NCI-H510A (cell line): ENCODE measurements at regions not wholly inside any gene's neighbourhood (a gene's known extent, or its start where the extent isn't known, plus 50 kb on each side); places are given as distances from the start of the nearest gene placed in this dataset.
"Not testable (repeated sequence)": the region's sequence is repeated elsewhere in the genome, so short reads cannot be mapped to it uniquely, and the experiment has no call there.

Source experiments
- DNase-seq: peaks from one replicate; lab custom pipeline; 2025; lab: John Stamatoyannopoulos, UW

DNA sequence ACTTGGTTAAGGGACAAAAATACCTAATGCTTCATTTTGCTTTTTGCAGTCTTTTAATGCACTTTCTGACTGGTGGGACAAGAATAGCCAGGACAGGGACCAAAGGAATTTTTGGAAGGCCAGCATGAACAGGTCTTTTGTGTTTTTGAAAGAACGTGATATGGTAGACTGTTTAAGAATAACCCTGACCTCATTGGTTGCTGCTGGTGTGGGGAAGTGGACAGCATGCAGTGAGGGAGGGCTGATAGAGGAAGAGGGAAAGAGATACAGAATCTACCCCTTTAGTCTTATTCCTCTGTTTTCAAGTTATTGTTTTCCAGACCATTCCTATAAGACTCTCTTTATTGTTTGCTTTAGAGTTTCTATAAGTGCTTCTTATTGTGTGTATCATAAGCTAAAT is 816.2 kb downstream of the CDH11 start:
- DNase-seq = no peak

DNA sequence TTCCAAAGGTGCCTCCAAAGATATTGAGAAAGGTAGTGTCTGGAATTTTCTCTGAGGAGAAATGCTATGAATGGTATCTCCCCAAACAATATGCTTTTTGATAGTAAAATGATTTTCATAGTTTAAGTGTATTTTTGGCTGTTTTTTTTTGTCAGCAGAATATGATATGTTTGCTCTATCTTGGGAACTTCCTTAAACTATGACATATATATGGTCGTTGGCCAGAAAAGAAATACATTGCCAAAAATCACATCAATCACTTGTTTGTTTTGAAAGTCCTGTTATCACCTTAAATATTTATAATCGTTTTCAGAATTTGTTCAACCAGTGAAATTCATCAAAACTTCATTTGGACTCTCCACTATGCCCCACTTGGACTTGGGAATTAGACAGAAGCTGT is 816.9 kb downstream of the CDH11 start:
- DNase-seq = no peak

DNA sequence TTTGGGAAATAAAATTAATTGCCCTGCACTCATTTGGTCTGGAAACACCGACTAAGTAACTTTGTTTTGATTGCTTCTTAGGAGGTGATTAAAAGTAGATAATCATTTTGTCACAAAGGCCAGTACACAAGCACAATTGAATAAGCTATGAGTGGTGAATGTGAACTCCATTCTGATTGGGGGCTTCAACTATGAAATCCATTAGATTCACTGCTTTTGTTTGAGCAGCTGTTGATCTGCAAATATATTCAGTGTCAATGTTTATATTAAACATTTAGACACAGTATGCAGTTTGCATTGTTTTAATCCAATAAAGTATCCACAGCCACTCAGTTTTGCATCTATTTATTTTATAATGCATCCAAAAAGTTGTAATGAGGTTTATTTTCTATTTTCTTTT is 817.5 kb downstream of the CDH11 start:
- no peak for DNase-seq

DNA sequence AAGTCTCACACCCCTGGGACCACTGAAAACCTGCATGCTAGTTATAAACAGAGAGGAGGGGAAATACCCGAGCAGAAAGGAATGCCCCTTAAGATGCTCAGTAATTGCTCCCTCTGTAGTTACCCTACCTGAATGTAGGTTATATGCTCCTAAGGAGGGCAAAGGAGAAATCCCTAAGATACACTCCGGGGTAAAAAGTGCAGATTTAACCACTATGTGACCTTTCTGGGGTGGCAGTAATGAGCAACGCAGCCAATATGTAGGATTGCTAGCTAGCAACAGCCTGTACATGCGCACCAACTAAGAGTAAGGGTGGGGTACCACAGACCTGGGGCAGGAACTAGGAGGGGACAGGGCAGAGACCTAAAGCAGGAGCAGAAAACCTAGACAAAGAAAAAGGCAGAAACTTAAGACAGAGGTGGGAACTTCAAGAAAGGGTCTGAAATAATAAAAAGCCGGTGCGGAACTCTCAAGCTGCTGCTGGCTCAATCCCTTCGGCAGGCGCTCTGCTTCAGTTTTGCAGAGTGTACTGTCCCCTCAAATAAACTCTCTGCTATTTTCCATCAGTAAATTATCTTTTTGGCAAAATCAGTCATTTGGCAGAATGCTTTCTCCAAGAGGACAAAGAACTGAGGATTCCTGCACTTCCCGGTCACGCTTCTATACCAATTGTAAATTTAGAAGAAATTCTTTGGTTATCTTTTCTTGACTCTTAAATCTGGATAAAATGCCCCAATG is 823.8 kb downstream of the CDH11 start:
- DNase-seq = no peak

DNA sequence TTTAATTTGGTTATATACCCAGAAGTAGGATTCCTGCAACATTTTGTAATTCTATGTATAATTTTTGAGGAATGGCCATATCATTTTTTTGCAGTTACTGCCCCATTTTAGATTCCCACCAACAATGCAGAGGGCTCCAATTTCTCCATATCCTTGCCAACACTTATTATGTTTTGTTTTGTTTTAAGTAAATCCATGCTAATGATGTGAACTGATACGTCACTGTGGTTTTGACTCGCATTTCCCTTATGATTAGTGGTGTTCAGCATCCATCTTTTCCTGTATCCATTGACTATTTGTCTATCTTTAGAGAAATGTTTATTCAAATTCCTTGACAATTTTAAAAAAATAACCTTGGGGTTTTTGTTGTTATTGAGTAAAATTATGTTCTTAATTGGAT is 826.4 kb downstream of the CDH11 start:
- DNase-seq = no peak

DNA sequence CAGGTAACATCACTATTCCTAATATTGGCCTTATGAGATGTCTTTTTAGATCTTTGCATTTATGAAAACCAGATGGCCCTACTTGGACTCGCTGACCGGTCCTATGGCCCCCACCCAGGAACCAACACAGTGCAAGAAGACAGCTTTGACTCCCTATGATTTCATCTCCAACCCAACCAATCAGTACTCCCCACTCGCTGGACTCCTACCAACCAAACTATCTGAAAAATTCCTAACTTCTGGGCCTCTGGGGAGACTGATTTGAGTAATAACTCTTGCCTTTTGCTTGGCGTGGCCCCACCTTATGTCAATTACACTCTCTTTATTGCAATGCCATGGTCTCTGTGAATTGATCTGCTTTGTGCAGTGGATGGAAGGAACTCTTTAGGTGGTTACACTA is 828.9 kb downstream of the CDH11 start:
- DNase-seq = no peak

DNA sequence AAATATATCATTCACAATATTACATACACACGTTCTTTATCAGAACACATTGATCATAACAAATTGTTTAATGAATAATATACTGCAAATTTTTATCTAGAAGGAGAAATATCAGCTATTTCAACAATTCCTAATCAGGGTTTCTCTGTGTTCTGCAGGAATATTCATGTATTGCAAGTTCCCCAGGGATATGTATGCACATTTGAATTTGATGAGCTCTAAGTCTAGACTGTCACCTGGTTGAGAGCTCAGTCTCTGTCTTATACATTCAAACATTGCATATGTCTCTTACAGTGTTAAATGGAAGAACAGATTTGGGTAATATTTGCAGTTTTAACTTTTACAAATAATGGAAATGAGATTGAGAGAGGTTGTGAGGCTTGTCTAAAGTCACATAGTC is 829.7 kb downstream of the CDH11 start:
- DNase-seq = no peak

DNA sequence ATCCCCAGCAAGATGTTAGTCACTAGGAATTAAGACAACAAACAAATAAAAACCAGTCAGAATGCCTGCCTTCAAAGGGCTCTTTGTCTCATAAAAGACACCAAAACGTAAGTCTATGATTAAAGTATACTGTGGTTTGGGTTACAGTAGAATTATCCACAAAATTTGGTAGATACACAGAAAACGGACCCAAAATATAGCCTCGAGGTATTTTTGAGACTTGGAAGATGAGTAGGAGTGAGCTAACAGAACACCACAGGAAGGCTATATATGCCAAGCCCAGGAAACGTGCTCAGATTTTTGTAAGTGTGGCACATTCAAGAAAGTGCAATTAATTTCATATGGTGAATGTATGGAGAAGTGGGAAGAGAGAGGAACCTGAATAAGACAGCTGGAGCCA is 831.4 kb downstream of the CDH11 start:
- DNase-seq = no peak

DNA sequence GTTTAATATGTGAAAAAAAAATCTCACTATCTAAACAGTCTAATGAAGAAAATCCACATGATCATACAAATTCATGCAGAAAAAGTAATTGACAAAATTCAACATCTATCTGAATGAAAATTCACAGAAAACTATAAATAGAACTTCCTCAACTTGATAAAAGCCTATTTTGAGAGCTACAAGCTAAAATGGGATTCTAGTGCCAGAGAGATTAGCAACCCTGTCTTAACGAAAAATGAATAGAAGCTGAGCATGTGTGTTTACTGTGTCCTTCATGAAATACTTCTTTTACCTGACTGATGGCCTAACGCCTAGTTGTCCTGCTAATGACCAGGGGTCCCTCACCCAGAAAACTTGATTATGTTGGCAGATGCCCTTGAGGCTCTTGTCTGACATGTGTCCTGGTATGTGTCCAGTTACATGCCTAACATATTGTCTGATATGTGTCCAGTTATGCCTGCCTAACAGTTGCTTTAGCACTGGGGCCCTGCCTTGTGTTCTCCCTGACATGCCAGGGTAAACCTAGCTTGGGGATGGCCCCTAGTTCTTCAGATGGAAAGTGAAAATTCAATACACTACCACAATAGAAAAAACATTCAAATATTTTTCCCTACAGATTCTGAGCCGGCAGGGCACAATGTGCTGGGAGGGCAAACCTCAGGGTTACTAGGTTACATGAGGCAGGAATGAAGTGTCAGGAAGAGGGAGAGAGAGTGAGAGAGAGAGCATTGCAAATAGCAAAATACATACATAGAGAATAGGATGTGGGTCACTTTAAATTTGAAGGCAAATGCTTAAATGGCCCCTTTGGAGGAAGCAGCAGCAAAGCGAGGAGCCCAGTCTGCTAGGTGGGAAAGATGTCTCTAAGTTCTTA is 834.0 kb downstream of the CDH11 start:
- DNase-seq = no peak

DNA sequence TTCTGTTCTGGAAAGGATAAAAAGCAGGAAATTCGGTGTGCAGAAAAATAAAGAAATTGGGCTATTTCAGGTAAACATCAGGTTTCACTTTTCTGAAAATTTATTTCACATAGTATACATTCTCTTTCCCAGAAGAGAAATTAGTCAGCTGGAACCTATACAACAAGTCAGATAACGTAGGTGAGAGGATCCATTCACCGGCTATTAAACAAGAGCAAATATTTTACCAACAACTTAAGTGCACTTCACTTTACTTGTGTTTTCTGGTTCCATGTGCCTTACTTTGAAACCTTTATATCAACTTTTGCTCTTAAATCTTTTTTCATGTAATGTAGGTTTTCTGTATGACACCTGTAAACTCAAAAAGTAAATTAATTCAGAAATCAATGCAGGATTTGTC is 839.7 kb downstream of the CDH11 start:
- DNase-seq = peak; percentile 25

DNA sequence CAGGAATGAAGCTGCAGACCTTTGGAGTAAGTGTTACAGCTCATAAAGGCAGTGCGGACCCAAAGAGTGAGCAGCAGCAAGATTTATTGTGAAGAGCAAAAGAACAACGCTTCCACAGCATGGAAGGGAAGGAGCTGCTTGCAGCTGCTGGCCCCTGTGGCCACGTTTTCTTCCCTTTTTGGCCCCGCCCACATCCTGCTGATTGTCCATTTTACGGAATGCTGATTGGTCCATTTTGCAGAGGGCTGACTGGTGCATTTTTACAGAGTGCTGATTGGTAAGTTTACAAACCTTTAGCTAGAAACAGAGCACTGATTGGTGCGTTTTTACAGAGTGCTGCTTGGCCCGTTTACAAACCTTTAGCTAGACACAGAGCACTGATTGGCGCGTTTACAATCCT is 841.5 kb downstream of the CDH11 start:
- no peak for DNase-seq

DNA sequence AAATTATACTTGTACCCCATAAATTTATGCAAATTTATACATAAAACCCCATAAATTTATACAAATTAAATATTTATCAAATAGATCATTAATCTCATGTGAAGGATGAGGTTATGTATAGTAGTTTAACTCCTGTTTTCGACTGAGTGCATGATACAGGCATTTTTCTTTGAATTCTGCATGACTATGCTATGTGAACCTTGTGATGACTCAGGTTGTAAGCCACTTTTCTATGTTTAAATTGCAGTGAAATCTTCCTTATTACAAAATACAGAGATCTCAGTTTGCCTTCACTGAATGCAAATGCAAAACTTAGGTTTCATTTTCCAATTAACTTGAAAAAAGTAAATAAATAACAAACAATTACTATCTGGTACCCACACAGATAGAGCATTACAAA is 843.7 kb downstream of the CDH11 start:
- no peak for DNase-seq

DNA sequence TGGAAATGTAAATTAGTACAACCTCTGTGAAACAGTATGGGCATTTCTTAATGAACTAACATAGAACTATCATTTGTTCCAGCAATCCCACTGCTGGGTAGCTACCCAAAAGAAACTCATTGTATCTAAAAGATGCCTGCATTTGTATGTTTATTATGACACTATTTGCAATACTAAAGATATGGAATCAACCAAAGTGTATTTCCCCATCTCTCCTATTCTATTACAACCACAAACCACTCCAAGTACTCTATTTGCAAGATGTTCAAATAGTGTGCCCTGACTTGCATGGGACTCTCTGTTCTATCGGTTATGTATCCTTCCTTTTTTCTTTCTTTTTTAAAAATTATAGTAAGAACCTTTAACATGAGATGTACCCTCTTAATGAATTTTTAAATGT is 845.2 kb downstream of the CDH11 start:
- no peak for DNase-seq

DNA sequence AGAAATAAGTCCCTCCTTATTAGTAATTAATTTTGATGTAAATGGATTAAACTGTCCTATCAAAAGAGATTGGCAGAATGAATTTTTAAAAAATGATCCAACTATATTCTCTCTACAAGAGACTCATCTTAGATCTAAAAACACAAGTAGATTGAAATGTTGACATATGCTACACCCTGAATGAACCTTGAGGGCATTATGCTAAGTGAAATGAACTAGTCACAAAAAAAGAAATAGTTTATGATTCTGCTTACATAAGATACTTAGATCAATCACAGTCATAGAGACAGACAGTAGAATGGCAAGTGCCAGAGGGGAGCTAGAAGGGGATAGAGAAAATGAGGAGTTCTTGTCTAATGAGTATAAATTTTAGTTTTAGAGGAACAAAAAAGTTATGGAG is 849.8 kb downstream of the CDH11 start:
- DNase-seq = no peak

DNA sequence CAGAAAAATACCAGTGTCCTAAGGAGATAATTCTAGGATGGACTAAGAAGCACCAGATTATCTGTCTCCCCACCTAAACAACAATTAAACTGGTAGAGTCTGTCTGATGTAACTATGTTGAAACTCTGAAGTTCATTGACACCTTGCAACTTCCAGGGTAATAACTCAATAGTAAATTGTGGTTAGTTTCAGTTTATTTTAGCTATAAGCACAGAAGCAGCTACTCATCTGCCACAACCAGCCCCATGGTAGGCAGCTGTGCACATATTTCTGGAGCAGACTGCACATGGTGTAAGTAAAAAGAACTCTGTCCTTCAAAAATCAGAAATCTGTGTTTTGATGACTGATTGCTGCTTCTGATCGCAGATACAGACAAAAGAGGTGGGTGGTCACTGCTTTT is 852.1 kb downstream of the CDH11 start:
- DNase-seq = no peak

DNA sequence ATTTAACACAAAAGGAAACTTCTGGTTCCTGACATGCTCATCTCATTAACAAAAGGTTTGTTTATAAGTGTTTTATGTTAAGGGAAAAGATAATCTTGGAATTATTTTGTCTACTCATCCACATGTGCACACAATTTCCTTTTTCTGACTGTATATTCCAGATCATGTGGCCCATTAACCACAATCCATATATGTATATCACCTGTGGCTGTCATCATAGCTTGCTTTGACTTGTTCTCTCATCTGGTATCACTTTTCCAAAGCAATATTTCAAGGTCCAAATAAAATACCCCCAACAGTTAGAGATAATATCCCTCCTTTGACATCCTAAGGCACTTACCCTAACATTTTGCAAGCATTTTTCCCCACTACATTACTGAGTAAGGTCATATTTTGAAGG is 856.1 kb downstream of the CDH11 start:
- no peak for DNase-seq

DNA sequence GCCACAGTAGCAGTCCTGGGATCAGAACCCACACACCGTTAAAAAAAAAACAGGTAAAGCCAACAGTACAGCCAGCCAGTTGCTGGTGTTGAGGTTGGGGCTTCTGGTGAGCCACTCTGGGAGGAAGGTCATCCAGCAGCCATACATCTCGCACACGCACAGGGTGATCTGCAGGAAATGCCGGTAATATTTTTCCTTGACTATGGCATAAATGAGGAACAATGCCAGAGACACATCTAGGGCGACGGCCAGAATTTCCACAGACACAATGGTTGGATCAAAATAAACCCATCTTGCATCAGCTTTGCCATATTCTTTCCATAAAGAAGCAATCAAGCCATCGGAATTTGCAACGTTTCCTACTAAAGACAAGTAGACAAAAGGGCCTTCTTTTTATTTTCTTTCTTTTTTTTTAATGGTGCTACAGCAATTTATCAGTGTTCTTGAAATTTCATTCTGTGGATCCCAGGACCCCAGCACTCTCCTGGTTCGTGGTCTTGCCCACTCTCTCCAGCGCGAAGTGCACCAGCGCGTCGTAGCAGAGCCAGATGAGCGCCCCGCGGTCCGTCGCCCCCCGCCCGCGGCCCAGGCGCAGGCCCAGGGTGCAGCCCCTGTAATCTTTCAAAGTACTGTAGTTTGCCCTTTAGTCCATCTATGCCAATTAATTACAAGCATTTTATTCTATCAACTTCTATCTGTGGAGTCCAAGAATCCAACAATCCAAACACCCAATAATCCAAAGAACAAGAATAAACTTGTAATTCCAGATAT is 861.0 kb downstream of the CDH11 start:
- not testable (repeated sequence) for DNase-seq

DNA sequence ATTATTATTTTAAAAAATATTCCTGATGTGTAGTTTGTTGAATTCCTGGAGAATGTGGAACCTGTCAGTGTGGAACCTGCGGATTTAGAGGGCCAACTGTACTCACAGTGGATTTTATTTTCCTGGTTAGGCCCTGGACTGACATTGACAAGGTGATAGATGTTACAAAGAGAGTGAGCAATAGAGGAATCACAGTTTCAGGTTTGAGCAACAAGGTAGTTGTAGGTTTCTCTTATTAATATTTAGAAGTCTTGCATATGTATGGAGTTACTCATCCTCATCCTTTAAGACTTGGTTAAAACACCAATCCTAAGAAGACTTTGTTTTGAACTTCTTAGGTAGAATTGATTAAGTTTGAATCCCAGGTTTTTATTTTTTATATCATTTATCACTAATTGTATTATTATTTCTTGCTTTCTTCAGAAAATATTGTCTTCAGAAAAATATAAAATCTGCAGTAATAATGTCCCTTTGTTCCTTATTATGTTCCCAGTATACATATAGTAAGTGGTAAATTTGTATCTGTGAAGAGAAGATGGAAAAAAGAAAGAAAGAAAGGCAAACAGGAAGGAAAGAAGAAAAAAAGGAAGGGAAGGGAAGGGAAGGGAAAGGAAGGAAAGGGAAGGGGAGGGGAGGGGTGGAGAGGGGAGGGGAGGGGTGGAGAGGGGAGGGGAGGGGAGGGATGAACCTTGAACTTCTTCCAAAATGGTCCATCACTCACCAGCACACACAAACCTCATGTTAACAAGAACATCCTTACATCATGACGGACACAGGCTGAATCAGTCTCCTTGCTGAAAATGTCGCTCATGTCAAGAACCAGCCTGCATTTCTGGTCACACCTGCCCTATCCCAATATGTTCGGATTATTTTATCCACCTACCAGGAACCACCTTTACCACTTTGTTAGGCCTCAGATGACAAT is 867.2 kb downstream of the CDH11 start:
- DNase-seq = no peak

DNA sequence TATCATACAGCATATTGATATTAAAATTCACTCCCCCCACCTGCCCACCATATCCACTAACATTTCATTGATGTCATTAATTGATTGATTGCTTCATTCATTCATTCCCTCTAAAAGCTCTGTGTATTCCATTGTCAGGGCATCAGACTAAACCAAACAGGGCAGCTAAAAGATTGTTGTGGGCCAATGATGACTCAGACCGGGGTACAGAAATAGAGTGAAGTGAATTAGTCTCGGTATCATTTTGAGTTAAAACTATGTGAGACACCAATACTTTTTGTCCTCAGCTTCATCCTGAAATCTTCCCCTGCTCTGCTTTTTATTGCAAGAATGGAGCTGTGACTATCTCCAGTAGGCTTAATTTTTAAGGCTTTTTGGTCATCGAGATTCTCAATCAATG is 868.3 kb downstream of the CDH11 start:
- DNase-seq = no peak

DNA sequence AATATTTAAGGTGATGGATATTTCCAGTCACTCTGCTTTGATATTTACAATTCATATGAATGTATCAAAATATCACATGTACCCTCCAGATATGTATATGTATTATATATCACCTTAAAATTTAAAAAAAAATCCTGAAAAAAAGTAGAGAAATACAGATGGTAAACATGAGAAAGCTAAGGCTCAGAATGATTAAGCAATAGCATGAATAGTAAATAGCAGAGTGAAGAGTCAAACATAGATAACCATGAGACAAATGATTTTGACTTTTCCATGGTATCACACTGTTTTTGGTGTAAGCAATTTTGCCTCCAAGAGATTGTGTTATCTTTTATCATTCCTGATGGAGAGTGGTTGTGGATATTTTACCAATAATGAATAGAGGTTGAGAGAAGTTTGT is 868.8 kb downstream of the CDH11 start:
- no peak for DNase-seq

DNA sequence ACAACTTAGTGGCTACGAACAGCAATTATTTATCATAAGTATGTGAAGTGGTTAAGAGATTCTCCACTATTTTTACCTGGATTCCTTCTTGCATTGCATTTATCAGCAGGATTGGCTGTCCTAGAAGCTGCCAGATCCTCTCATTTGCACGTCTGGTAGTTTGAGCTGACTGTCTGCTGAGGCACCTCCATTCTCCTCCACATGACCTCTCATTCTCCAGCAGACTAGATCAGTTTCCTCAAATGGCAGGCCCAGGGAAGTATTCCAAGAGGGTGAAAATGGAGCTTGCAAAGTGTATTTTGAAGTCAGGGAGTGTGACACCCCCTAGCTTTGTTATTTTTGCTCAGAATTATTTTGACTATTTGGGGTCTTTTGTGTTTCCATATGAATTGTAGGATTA is 870.1 kb downstream of the CDH11 start:
- DNase-seq = no peak

DNA sequence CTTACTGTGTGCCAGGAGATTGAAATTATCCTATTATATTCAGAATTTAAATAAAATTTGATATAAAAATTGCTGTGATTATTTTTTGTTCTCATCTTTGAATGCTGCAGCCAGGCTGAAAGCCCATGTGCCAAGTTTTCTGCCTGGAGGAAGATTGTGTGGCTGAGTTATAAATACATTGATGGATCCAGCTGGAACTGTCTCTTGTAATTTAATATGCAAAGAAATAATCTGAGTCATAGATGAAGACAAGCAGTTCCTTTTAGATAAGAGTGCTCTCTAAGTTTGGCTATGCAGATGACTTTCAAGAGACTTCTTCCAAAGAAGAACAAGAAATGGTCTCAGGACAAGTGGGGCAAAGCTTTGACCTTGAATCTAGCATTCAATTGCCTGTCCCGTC is 871.0 kb downstream of the CDH11 start:
- DNase-seq = no peak
